Mucosa of rectum (tissue), 2 donors: ENCODE measurements at regions not wholly inside any gene's neighbourhood (a gene's known extent, or its start where the extent isn't known, plus 50 kb on each side); places are given as distances from the start of the nearest gene placed in this dataset.
"Not testable (repeated sequence)": the region's sequence is repeated elsewhere in the genome, so short reads cannot be mapped to it uniquely, and the experiment has no call there.

ENCODE experiments used
- H3K27ac ChIP-seq, 2 donors: one replicate each; pipeline ENCODE4 v1.7.0; 2013; ENCODE audit warnings: inconsistent platforms in 2 of 2, low read depth in 2 of 2, low read length in 2 of 2
- H3K27me3 ChIP-seq, 2 donors: one replicate each; pipeline ENCODE4 v1.7.0; 2013; ENCODE audit warnings: low read length in 2 of 2; ENCODE audit not compliant: control insufficient read depth in 2 of 2, insufficient read depth in 2 of 2
- H3K36me3 ChIP-seq, 2 donors: one replicate each; pipeline ENCODE4 v1.7.0; 2013; ENCODE audit warnings: low read length in 2 of 2; ENCODE audit not compliant: control insufficient read depth in 2 of 2, insufficient read depth in 2 of 2
- H3K4me1 ChIP-seq, 2 donors: one replicate each; pipeline ENCODE4 v1.7.0; 2013; ENCODE audit warnings: low read length in 2 of 2, mild to moderate bottlenecking in 1 of 2; ENCODE audit not compliant: control insufficient read depth in 2 of 2, insufficient read depth in 2 of 2
- H3K4me3 ChIP-seq, 2 donors: one replicate each; pipeline ENCODE4 v1.7.0; 2013; ENCODE audit warnings: low read length in 2 of 2
- H3K9ac ChIP-seq, 2 donors: one replicate each; pipeline ENCODE4 v1.7.0; 2013; ENCODE audit warnings: low read length in 2 of 2, low read depth in 1 of 2, mild to moderate bottlenecking in 1 of 2
- H3K9me3 ChIP-seq, 2 donors: one replicate each; pipeline ENCODE4 v1.7.0; 2013; ENCODE audit warnings: low read length in 2 of 2; ENCODE audit not compliant: control insufficient read depth in 2 of 2
- donor health status: healthy.
- donor health status: Normal muscosa, but diverticular disease.

GRCh38 chr17:83186226-83186625 lies 106.8 kb downstream of the METRNL start:
- peaks cover 0 to 3% of the 10 kb centered on the region in 2 donors for H3K9me3 ChIP-seq
- H3K9ac ChIP-seq: no peak overlapping the region
- H3K4me1 ChIP-seq: no peaks in the 10 kb centered on the region
- H3K4me3 ChIP-seq: no peak overlapping the region
- no peaks in the 10 kb centered on the region for H3K36me3 ChIP-seq
- H3K27ac ChIP-seq: no peak overlapping the region
- no peaks in the 10 kb centered on the region for H3K27me3 ChIP-seq

- peaks cover 0 to 3% of the 10 kb centered on the region in 2 donors for H3K9me3 ChIP-seq
- no peak overlapping the region for H3K9ac ChIP-seq
- H3K27me3 ChIP-seq: no peaks in the 10 kb centered on the region
- H3K36me3 ChIP-seq: no peaks in the 10 kb centered on the region
- H3K4me1 ChIP-seq: no peaks in the 10 kb centered on the region
- H3K4me3 ChIP-seq: no peak overlapping the region
- no peak overlapping the region for H3K27ac ChIP-seq
These were observed 107.5 kb downstream of the METRNL start for GRCh38 chr17:83186751-83187421.

DNA sequence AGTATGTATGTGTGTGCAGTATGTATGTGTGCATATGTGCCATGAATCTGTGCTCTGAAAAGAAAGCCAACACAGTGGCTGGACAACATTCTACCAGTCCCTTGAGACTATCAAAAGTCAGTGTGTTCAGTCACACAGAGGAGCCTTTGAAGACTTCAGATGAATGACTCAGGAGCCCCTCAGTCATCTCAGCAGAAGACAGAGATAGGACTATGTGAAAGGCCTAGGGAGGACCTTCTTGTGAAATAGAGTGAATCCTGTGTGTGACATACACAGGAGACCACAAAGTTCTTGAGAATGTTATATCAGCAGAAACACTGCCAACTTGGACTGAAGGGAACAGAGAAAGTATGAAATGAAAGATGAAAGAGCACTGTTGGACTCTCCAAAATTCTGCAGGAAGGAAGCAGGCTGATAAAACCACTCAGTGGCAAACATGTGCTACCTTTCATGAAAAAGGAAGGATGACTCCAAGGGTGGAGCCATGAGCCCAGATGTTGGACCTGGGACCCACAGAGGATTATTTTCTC lies 108.4 kb downstream of the METRNL start:
- Histone ChIP-seq H3K36me3 (no peaks in the 10 kb centered on the region), H3K9me3 (peaks cover 0 to 3% of the 10 kb centered on the region in 2 donors), H3K9ac (no peak overlapping the region), H3K4me1 (no peaks in the 10 kb centered on the region), H3K4me3 (no peak overlapping the region), H3K27ac (no peak overlapping the region), H3K27me3 (no peaks in the 10 kb centered on the region)

GRCh38 chr17:83189044-83190003 lies 109.9 kb downstream of the METRNL start:
- H3K4me1 ChIP-seq: no peaks in the 10 kb centered on the region
- H3K27me3 ChIP-seq: no peaks in the 10 kb centered on the region
- peaks cover 0 to 3% of the 10 kb centered on the region in 2 donors for H3K9me3 ChIP-seq
- H3K36me3 ChIP-seq: no peaks in the 10 kb centered on the region
- peak overlapping the region; percentile 16 to 58 for H3K27ac ChIP-seq
- H3K9ac ChIP-seq: no peak overlapping the region
- no peak overlapping the region for H3K4me3 ChIP-seq

DNA sequence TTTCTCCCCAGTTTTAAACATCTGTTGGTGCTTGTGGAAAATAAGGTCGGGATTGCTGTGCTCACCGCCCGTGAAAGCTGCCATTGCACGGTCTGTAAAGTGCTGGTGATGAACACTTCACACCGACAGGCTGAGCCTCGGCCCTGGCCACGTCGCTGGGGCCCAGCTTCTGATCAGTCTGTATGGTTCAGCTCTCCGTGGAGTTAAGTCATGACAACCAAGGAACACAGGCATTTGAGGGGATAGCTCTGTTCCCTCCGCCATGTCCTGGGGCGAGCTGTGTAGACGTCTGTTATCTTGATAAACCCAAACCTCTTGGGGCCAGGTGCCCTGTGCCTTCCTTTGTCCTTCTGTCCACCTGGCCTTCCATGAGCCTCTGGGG lies 110.6 kb downstream of the METRNL start:
- H3K9me3 ChIP-seq: peaks cover 0 to 3% of the 10 kb centered on the region in 2 donors
- H3K27me3 ChIP-seq: no peaks in the 10 kb centered on the region
- H3K36me3 ChIP-seq: no peaks in the 10 kb centered on the region
- peak overlapping the region; percentile 16 to 58 for H3K27ac ChIP-seq
- H3K4me1 ChIP-seq: no peaks in the 10 kb centered on the region
- no peak overlapping the region for H3K9ac ChIP-seq
- no peak overlapping the region for H3K4me3 ChIP-seq

DNA sequence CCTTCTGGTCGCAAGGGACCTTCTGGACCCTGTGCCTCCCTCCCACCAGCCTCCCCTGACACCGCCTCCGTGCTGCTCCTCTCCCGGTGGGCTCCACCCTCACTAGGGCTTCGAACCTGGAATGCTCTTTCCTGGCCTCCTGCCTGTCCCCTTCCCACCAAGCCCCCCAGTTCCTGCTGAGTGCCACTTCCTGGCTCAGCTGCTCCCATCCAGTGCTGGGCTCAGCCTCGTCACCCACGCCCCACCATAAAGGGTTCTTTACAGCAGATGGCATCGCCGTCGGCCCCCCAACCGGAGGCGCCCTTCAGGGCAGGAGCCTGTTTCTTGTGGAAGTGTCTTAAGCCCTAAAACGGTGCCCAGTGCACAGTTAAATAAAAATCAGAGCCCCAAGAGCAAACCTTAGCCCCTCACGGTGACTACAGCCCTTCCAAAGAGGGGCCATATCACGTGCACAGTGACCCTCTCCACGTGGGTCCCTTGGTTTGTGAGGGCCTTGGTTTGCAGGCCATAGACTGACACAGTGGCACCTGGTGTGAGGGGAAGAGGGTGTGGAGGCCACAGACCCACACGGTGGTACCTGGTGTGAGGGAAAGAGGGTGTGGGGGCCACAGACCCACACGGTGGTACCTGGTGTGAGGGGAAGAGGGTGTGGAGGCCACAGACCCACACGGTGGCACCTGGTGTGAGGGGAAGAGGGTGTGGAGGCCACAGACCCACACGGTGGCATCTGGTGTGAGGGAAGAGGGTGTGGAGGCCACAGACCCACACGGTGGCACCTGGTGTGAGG lies 111.4 kb downstream of the METRNL start:
- no peak overlapping the region for H3K27ac ChIP-seq
- no peak overlapping the region for H3K4me3 ChIP-seq
- no peak overlapping the region for H3K9ac ChIP-seq
- H3K27me3 ChIP-seq: no peaks in the 10 kb centered on the region
- H3K4me1 ChIP-seq: no peaks in the 10 kb centered on the region
- H3K36me3 ChIP-seq: no peaks in the 10 kb centered on the region
- H3K9me3 ChIP-seq: peaks cover 0 to 3% of the 10 kb centered on the region in 2 donors

DNA sequence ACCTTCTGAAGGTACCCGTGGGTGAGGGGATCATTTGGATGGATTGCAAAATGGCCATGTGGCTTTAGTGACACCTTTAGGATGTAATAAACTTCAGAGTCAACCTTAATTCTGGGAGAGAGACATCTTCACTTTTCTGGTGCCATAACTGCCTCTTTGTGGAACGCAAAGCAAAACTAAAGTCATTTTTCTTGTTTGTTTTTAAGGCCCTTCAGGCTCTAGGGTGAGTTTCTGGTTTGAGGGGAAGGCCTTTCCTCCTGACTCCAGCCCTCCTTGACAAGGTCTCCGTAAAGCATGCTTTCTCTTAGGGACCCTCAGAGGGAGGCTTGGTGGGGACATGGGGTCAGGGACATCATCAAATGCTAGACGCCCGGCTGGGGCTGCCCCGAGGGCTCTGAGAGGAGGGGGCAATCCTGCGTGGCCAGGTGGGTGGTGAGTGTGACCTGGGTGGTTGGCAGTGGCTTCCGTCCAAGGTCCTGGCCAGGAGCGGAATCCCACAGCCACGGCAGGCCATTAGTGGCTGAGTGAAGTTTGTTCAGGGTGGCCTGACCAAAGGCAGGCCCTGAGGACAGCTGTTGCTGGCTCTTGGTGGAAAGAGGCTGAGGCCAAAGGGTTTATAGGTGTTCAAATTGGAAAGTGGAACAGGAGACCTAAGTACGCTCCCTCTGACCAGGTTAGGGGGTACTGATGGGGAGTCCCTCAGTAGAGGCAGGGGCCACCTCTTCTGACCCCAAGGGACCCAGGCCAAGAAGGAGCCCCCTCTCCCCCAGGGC lies 112.2 kb downstream of the METRNL start:
- Histone ChIP-seq H3K4me3 (no peak overlapping the region), H3K9ac (no peak overlapping the region), H3K27ac (no peak overlapping the region), H3K36me3 (no peaks in the 10 kb centered on the region), H3K9me3 (peaks cover 0 to 3% of the 10 kb centered on the region in 2 donors), H3K4me1 (no peaks in the 10 kb centered on the region), H3K27me3 (no peaks in the 10 kb centered on the region)

- Histone ChIP-seq H3K4me3 (no peak overlapping the region), H3K9me3 (peaks cover 0 to 3% of the 10 kb centered on the region in 2 donors), H3K4me1 (no peaks in the 10 kb centered on the region), H3K27me3 (no peaks in the 10 kb centered on the region), H3K9ac (no peak overlapping the region), H3K36me3 (no peaks in the 10 kb centered on the region), H3K27ac (no peak overlapping the region)
These were observed 112.9 kb downstream of the METRNL start for GRCh38 chr17:83192161-83192788.

DNA sequence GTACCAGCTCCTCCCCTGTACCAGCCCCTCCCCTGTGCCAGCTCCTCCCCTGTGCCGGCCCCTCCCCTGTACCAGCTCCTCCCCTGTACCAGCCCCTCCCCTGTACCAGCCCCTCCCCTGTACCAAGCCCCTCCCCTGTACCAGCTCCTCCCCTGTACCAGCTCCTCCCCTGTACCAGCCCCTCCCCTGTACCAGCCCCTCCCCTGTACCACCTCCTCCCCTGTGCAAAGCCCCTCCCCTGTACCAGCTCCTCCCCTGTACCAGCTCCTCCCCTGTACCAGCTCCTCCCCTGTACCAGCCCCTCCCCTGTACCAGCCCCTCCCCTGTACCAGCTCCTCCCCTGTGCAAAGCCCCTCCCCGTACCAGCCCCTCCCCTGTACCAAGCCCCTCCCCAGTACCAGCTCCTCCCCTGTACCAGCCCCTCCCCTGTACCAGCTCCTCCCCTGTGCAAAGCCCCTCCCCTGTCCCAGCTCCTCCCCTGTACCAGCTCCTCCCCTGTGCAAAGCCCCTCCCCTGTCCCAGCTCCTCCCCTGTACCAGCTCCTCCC lies 113.5 kb downstream of the METRNL start:
- H3K36me3 ChIP-seq, H3K4me1 ChIP-seq: not testable (repeated sequence)

More for the DNA sequence above, 113.5 kb downstream of the METRNL start:
- not testable (repeated sequence) for H3K9ac ChIP-seq, H3K9me3 ChIP-seq, H3K27me3 ChIP-seq, H3K27ac ChIP-seq, H3K4me3 ChIP-seq
